Right lobe of liver (tissue), 4 donors: ENCODE measurements at regions not wholly inside any gene's neighbourhood (a gene's known extent, or its start where the extent isn't known, plus 50 kb on each side); places are given as distances from the start of the nearest gene placed in this dataset.

Experiments used
- CTCF ChIP-seq, 4 donors: fragments of 200-600 bp in 3 of 4; fragments of 450-650 bp in 1 of 4; IDR thresholded peaks; one replicate each; pipeline versions ENCODE4 v1.5.1 to v1.8.0; 2016 to 2022; ENCODE audit warnings: antibody characterized with exemption in 4 of 4, mild to moderate bottlenecking in 2 of 4
- POLR2A ChIP-seq: fragments of 450-650 bp; IDR thresholded peaks from one replicate; pipeline ENCODE4 v1.6.1; 2017; ENCODE audit warnings: antibody characterized with exemption, mild to moderate bottlenecking
- donor health status: DM: no; HTN: no; CAD: no.
- donor health status: DM: no; HTN: no; CAD: no.
- donor health status: DM: no; HTN: yes; CAD: no.

GRCh38 chr11:104658177-104658576 lies 240.1 kb downstream of the CASP12 start:
- TF ChIP-seq CTCF (IDR thresholded peaks at IDR 0.05): no peak
- TF ChIP-seq POLR2A: no peak
